Immature natural killer cell (primary cell): ENCODE measurements at regions not wholly inside any gene's neighbourhood (a gene's known extent, or its start where the extent isn't known, plus 50 kb on each side); places are given as distances from the start of the nearest gene placed in this dataset.

Source experiments
- DNase-seq, 3 donors: peaks; one replicate each; pipeline ENCODE4 v3.0.0; 2022; ENCODE audit warnings: mixed read lengths in 1 of 3
- H3K27ac Mint-ChIP-seq, 6 donors: one replicate each; pipeline ENCODE4 v1.8.0; 2020; ENCODE audit warnings: mixed read lengths in 6 of 6, mild to moderate bottlenecking in 5 of 6, inconsistent platforms in 4 of 6, moderate library complexity in 3 of 6
- H3K27me3 Mint-ChIP-seq, 3 donors: one replicate each; pipeline ENCODE4 v1.8.0; 2020 to 2021; ENCODE audit warnings: low read depth in 3 of 3, mild to moderate bottlenecking in 3 of 3, mixed read lengths in 3 of 3, moderate library complexity in 3 of 3, inconsistent platforms in 1 of 3
- H3K36me3 Mint-ChIP-seq, 3 donors: one replicate each; pipeline ENCODE4 v1.8.0; 2020; ENCODE audit warnings: mixed read lengths in 3 of 3, inconsistent platforms in 2 of 3, mild to moderate bottlenecking in 2 of 3
- H3K4me1 Mint-ChIP-seq, 2 donors: one replicate each; pipeline ENCODE4 v1.8.0; 2020; ENCODE audit warnings: inconsistent platforms in 2 of 2, mild to moderate bottlenecking in 2 of 2, mixed read lengths in 2 of 2, moderate library complexity in 1 of 2
- H3K4me3 Mint-ChIP-seq, 5 donors: one replicate each; pipeline ENCODE4 v1.8.0; 2020; ENCODE audit warnings: mild to moderate bottlenecking in 5 of 5, mixed read lengths in 5 of 5, inconsistent platforms in 3 of 5, moderate library complexity in 3 of 5
- H3K9me3 Mint-ChIP-seq, 6 donors: one replicate each; pipeline ENCODE4 v1.8.0; 2020; ENCODE audit warnings: mild to moderate bottlenecking in 6 of 6, mixed read lengths in 6 of 6, inconsistent platforms in 4 of 6, moderate library complexity in 3 of 6

DNA sequence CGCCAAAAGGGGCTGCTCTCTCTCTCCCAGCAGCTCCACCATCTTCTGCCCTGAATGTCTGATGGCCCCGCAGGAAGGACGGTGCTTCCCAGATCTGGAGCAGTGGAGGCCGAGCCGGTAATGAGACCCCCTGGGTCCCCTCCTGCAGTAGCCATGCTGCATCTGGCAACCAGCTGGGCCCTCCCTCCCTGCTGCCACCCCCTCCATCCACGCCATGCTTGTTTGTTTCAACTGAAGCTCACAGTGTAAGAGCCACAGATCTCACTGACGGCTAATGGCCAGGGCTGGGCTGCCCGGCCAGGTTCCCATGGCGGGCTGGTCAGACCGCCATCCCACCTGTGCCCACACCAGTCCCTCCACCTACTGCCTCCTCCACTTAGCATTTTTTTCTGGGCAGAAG lies 260.8 kb downstream of the UACA start:
- H3K36me3 Mint-ChIP-seq, result peaks cover 0 to 5% (median 0%) of the 10 kb centered on the region in 3 donors
- no peak overlapping the region for H3K27ac Mint-ChIP-seq
- H3K4me1 Mint-ChIP-seq, result peaks cover 33 to 50% of the 10 kb centered on the region in 2 donors
- DNase-seq, result no peak
- no peak overlapping the region for H3K4me3 Mint-ChIP-seq
- peaks cover 0 to 3% (median 0%) of the 10 kb centered on the region in 6 donors for H3K9me3 Mint-ChIP-seq
- H3K27me3 Mint-ChIP-seq, result peaks cover 7 to 17% (median 9%) of the 10 kb centered on the region in 3 donors

DNA sequence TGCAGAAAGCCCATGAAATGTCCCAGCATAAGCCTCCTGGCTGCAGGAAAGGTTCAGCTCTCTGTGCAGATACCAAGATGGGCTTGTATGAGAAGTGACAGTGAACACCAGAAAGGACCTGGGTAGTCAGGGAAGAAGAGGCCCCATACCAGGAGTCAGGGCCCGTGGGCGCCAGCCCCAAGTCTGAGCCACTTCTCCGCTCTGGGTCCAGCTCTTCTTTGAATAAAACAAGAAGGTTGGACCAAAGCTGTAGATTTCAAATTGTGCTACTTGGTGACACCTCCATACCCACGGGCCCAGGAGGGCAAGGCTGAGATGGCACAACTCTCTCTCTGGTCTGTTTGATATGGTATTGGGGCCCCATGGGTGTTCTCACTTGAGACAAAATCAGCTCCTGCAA lies 261.5 kb downstream of the UACA start:
- Mint-ChIP-seq H3K4me3 (no peak overlapping the region), H3K27ac (peak overlapping the region in 2 of 6 donors; percentile 23 to 26), H3K4me1 (peaks cover 36 to 52% of the 10 kb centered on the region in 2 donors), H3K27me3 (peaks cover 7 to 15% (median 7%) of the 10 kb centered on the region in 3 donors), H3K9me3 (peaks cover 0 to 1% (median 0%) of the 10 kb centered on the region in 6 donors), H3K36me3 (peaks cover 0 to 5% (median 0%) of the 10 kb centered on the region in 3 donors)
- no peak for DNase-seq

DNA sequence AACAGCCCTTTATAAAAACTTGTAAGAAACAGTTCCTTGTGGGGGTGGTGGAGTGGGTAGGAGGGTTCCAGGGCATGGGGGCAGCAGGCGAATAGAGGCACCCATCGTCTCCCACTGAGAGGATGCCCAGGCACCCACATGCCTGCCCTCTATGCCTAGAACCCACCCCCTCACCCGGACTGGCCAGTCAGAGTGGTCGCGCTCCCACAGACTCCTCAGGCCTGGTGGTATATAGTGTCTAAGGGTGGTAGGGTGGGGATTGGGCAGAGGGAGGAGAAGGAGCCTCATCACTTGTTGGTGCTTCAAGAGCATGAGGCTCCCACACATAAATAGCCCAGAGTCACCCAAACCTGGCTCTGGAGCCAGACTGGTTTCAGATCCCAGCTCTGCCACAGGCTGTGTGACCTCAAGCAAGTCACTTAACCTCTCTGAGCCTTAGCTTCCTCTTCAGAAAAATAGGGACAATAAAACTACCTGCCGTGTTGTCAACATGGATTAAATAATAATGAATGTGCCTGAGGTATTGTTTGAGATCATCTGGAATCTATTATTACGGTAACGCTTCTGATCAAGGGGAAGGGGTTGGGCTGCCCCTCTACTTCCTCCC lies 262.1 kb downstream of the UACA start:
- no peak for DNase-seq
- Mint-ChIP-seq H3K27me3 (peaks cover 7 to 11% (median 8%) of the 10 kb centered on the region in 3 donors), H3K9me3 (no peaks in the 10 kb centered on the region), H3K27ac (no peak overlapping the region), H3K36me3 (peaks cover 0 to 5% (median 0%) of the 10 kb centered on the region in 3 donors), H3K4me3 (no peak overlapping the region), H3K4me1 (peaks cover 43 to 56% of the 10 kb centered on the region in 2 donors)

DNA sequence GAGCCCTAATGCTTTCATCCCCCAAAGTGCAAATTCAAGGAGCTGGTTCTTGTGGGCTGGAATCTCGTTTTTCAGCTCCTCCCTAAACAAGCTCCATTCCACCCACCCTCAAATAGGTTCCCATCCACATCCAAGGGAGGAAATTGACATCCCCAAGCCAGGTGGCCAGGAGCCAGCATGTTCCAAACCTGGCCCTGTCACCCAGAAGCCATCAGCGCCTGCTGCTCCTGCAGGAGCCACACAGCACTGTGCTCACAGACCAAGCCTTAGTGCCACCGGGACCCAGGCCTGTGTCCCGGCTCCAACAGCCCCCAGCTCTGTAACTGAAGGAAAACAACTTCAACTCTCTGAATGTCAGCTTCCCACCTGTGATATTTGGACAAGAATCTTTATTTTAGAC lies 263.6 kb downstream of the UACA start:
- Mint-ChIP-seq H3K4me1 (peaks cover 47 to 60% of the 10 kb centered on the region in 2 donors), H3K9me3 (no peaks in the 10 kb centered on the region), H3K36me3 (peaks cover 0 to 5% (median 0%) of the 10 kb centered on the region in 3 donors), H3K27ac (no peak overlapping the region), H3K27me3 (peaks cover 7 to 15% (median 8%) of the 10 kb centered on the region in 3 donors), H3K4me3 (no peak overlapping the region)
- no peak for DNase-seq

DNA sequence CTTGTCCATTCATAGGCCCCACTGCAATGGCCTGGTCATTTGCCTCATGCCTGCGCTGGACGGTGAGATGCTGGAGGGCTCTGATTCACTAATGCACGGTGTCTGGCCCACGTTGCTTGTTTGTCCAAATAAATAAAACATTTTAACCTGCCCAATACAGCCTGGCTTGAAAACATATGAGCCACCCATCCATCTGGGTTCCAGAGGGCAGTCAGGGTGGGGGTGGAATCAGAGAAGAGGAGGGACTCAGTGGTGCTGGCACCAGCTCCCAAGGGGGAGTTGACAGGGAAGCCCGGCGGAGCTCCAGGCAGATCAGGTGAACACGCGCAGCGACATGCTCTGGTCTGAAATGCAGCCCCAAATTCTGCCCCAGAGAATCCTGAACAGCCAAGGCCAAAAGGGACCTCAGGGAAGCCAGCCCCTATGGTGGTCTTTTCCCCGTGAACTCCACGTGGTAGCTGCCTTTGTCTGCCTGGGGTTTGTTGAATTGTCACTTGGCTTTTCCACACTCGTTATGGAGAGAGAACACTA lies 265.2 kb downstream of the UACA start:
- peaks cover 0 to 4% (median 0%) of the 10 kb centered on the region in 3 donors for H3K36me3 Mint-ChIP-seq
- DNase-seq, result no peak
- H3K4me3 Mint-ChIP-seq, result no peak overlapping the region
- H3K27ac Mint-ChIP-seq, result no peak overlapping the region
- peaks cover 47 to 60% of the 10 kb centered on the region in 2 donors for H3K4me1 Mint-ChIP-seq
- H3K9me3 Mint-ChIP-seq, result no peaks in the 10 kb centered on the region
- H3K27me3 Mint-ChIP-seq, result peaks cover 11 to 21% (median 19%) of the 10 kb centered on the region in 3 donors

DNA sequence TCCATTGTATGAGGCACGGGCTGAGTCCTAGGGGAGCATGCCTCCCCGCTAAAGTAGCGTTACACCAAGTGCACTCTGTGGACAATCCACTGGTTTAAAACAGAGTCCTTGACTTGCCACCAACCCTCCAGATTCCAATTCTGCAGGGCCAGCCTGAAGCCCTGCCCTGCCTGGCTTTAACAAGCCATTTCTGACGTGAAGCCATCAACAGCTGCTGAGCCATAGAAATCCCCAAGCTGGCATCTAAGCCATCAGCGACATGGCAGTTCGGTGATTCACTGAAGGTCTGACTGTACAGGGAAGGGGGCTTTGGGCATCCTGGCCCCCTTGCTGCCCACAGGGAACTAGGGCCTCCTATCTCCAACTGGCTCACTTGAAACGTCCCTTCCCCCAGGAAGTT lies 265.7 kb downstream of the UACA start:
- H3K36me3 Mint-ChIP-seq, result no peaks in the 10 kb centered on the region
- H3K4me3 Mint-ChIP-seq, result no peak overlapping the region
- no peak overlapping the region for H3K27ac Mint-ChIP-seq

DNA sequence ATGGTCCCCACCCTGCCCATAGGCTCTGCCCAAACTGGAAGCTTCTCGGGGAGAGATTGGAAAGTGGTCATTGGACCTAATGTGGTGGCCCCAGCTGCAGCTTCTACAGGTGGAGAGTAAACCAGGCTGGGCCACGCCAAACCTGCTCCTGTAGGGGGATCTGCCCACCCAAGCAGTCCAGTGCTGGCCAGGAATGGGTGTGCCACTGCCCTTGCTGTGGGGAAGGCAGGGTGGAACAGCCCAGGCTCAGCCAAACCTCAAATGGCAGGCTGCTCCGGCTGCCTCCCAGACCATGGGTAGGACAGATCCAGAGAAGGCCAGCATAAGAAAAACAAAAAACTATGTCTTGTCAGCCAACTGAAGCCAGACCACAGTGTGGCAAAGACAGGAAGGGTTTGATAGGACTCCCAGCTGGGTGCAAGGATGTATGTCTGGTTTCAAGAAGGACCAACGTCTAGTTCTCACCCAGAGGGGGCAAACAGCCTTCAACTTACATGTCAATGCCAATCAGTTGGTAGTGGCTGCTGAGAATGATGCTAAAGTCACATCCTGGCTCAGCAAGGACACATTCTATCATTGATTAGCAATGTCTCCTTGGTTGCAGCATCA lies 267.3 kb downstream of the UACA start:
- no peak overlapping the region for H3K4me3 Mint-ChIP-seq
- DNase-seq, result no peak
- H3K4me1 Mint-ChIP-seq, result peaks cover 59 to 67% of the 10 kb centered on the region in 2 donors
- no peak overlapping the region for H3K27ac Mint-ChIP-seq
- H3K36me3 Mint-ChIP-seq, result no peaks in the 10 kb centered on the region
- peaks cover 22 to 36% (median 35%) of the 10 kb centered on the region in 3 donors for H3K27me3 Mint-ChIP-seq
- no peaks in the 10 kb centered on the region for H3K9me3 Mint-ChIP-seq

More for the DNA sequence above, 265.7 kb downstream of the UACA start:
- peaks cover 16 to 26% (median 24%) of the 10 kb centered on the region in 3 donors for H3K27me3 Mint-ChIP-seq
- no peaks in the 10 kb centered on the region for H3K9me3 Mint-ChIP-seq
- peaks cover 47 to 60% of the 10 kb centered on the region in 2 donors for H3K4me1 Mint-ChIP-seq
- DNase-seq, result no peak

DNA sequence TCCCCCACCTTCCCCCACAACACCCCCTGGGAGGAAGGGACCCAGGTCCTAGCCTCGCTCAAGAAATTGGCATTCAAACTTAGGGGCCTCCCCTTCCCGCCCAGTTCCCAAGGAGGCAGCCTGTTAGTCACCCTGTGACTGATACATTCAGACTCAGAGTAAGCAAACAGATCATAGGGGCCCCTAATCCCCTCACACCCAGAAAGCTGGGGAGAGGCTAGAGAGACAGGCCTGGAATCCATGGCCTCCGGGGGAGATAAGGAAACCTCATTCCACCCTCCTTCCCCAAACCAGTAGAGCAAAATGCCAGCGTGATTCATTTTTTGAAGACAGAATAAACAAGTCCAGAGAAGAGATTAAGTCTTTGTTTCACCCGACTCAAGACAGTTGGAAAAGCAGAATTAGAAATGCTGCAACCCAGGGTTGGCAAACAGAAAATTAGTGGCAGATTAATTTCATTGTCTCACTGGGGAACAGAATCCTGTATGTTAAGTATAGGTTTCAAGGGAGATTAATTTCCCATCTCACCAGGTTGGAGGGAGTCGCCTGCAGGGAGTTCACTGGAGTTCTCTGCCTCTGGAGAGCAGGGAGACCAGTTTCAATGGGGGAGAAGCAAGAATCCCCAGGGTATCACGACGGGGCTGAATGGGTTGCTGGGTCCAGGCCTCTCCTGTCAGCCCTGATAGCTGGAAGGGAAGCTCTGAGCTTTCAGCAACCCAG lies 268.3 kb downstream of the UACA start:
- no peak for DNase-seq
- Mint-ChIP-seq H3K9me3 (no peaks in the 10 kb centered on the region), H3K27me3 (peaks cover 17 to 38% (median 36%) of the 10 kb centered on the region in 3 donors), H3K4me3 (peak overlapping the region in 1 of 5 donors; percentile 30), H3K36me3 (no peaks in the 10 kb centered on the region), H3K27ac (no peak overlapping the region), H3K4me1 (peaks cover 70 to 78% of the 10 kb centered on the region in 2 donors)

DNA sequence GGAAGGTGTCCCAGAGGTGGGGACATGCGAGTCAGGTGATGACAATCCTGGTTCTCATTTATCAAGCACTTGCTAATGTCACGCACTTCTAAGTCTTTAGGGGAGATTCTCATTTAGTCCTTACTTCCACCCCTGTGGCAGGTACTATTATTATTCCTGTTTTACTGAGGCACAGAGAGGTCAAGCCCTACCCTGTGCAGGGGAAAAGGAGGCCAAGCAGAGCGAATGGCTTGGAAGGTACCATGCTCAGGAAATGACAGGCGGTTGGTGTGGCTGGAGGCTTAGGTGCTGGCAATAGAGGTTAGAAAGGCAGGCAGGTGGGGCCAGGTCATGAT lies 268.9 kb downstream of the UACA start:
- H3K4me3 Mint-ChIP-seq, result peak overlapping the region in 3 of 5 donors; percentile 30 to 37 (median 30)
- H3K27ac Mint-ChIP-seq, result peak overlapping the region in 1 of 6 donors; percentile 16
- H3K27me3 Mint-ChIP-seq, result peaks cover 17 to 40% (median 34%) of the 10 kb centered on the region in 3 donors
- H3K36me3 Mint-ChIP-seq, result no peaks in the 10 kb centered on the region
- no peaks in the 10 kb centered on the region for H3K9me3 Mint-ChIP-seq
- no peak for DNase-seq
- peaks cover 74 to 81% of the 10 kb centered on the region in 2 donors for H3K4me1 Mint-ChIP-seq

DNA sequence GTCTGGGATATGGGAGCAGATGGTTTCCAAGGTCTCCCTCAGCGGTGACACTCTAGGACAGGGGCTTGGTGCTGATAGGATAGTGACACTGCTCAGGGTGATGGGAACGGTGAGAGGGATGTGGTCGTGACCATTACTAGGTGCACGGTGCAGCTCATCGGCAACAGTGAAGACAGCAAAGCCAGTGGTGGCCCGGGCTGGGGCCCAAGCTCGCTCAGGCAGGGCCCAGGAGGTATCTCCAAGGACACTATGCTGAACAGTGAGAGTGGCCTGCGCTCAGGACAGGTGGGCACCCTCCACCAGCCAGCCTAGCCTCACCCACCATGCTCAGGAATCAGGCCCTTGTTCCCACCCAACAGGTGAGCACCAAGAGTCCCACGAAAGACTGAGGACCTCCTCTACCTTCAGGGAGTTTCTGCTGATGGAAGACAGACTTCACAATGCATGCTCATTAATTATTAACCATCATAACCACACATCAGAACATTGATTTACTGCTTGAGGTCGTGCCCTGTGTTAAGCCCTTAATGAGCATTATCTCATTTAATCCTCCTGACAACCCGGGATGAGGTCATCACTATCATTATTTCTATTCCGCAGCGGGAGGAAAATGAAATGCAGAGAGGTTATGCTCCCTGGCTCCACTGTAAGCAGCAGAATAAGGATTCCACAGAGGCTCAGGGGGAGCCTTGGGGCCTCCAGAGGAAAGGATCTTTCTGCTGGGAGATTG lies 269.4 kb downstream of the UACA start:
- Mint-ChIP-seq H3K4me3 (peak overlapping the region; percentile 66 to 93 (median 88)), H3K9me3 (no peaks in the 10 kb centered on the region)

DNA sequence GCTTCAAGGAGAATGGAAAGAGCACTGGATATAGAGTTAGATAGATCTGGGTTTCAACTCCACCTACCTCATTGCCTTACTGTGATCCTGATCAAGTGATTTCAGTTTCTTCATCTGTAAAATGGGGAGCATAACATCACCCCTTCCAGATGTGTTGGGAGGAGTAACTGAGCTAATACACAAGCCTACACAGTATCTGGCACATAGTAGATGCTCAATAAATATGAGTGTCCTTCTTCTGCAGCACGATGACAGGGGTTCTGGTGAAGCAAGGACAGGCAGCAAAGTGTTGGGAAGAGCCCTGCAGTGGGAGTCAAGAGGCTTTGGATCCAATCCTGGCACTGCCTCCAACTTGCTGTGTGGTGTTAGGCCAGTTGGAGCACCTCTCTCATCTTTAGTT lies 270.0 kb downstream of the UACA start:
- peaks cover 77 to 82% of the 10 kb centered on the region in 2 donors for H3K4me1 Mint-ChIP-seq
- H3K27ac Mint-ChIP-seq, result peak overlapping the region in 5 of 6 donors; percentile 41 to 98 (median 94)
- H3K27me3 Mint-ChIP-seq, result peaks cover 17 to 38% (median 36%) of the 10 kb centered on the region in 3 donors
- no peaks in the 10 kb centered on the region for H3K9me3 Mint-ChIP-seq
- no peak for DNase-seq
- no peaks in the 10 kb centered on the region for H3K36me3 Mint-ChIP-seq
- peak overlapping the region; percentile 66 to 93 (median 88) for H3K4me3 Mint-ChIP-seq

More for the DNA sequence above, 269.4 kb downstream of the UACA start:
- peaks cover 17 to 40% (median 36%) of the 10 kb centered on the region in 3 donors for H3K27me3 Mint-ChIP-seq
- no peaks in the 10 kb centered on the region for H3K36me3 Mint-ChIP-seq
- DNase-seq, result no peak
- peak overlapping the region in 3 of 6 donors; percentile 16 to 94 (median 41) for H3K27ac Mint-ChIP-seq
- H3K4me1 Mint-ChIP-seq, result peaks cover 76 to 81% of the 10 kb centered on the region in 2 donors

DNA sequence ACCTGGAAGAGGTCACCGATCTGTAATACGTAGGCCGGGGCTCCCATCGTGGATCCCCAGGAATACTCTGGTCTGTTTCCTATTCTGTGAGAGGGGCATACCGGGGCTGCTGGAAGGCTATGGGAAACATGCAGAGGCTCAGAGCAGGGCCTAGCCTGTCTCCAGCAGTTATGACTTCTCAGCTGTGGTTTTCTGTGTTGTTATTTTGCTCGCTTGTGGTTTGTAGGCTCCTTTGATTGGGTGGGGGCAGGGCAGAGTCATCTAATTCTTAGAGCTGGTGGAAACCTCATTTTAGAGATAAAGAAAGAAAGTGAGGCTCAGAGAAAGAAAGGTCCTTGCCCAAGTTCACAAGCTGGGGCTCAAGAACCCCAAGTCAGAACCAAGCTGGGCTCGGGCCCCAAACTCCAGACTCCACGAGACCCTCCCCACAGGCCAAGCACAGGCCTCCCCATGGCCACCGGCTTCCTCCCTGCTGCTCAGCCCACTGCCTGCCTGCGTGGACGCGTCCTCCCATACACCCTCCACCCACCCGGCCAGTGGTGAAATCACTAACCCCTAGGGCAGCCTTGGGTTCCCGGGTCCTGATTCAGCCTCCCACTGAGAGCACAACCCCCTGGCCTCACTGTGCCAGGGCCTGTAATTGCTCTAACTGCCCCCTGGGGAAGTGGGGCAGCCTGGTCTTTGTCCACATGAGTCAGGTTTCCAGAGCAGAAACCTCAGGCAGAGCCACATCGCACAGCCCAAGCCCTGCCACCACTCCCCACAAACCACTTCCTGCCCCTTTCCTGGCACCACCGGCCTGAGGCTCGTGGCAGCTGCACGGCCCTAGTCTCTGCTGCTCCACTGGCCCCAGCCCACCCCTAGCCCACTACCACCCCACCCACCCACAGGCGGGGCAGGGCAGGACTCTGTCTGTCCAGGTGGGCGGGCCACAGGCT lies 270.8 kb downstream of the UACA start:
- DNase-seq, result peak; percentile 90
- no peaks in the 10 kb centered on the region for H3K9me3 Mint-ChIP-seq
- H3K4me3 Mint-ChIP-seq, result peak overlapping the region; percentile 76 to 93 (median 88)
- peaks cover 86 to 87% of the 10 kb centered on the region in 2 donors for H3K4me1 Mint-ChIP-seq
- H3K27ac Mint-ChIP-seq, result peak overlapping the region; percentile 84 to 98 (median 94)
- no peaks in the 10 kb centered on the region for H3K36me3 Mint-ChIP-seq
- peaks cover 20 to 36% (median 36%) of the 10 kb centered on the region in 3 donors for H3K27me3 Mint-ChIP-seq
